Suprapubic skin (tissue), 3 donors: ENCODE measurements at regions not wholly inside any gene's neighbourhood (a gene's known extent, or its start where the extent isn't known, plus 50 kb on each side); places are given as distances from the start of the nearest gene placed in this dataset.

Source experiments
- POLR2AphosphoS5 ChIP-seq, 3 donors: sonication (generic); formaldehyde crosslinking; IDR thresholded peaks; one replicate each; pipeline ENCODE4 v1.6.1; 2017; ENCODE audit warnings: antibody characterized with exemption in 3 of 3
- TF ChIP-seq, protein P1 (sequence below), 2 donors: fragments of 200-600 bp in 1 of 2; fragments of 450-650 bp in 1 of 2; sonication (generic) in 1 of 2; IDR thresholded peaks; one replicate each; pipeline ENCODE4 v1.5.1; 2016 to 2019; ENCODE audit warnings: antibody characterized with exemption in 2 of 2, mild to moderate bottlenecking in 1 of 2, moderate library complexity in 1 of 2

DNA sequence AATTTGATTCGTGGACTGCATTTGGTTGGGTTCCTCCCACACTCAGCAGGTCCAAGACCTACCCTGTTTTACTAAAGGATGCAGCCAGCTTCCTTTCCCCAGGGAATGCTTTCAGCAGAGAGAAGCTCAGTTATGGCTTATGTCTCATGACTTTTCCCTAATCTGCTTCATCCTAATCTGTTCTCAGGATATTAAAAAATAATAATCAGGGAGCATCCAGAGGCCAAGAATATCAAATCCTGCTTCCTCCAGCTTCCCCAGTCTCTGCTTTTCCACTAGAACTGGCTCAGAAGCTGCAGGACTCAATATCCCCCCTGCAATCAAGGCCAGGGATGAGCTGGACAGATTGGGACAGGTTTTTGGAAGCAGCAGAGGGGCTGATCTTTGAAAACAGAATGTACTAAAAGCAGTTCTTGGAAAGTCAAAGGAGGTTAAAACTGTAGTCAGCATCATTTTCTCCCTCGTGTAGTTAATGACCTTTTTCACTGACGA lies 326.9 kb upstream of the TNP1 start:
- peak in 2 of 3 donors; percentile 34 to 38 for TF ChIP-seq POLR2AphosphoS5 (IDR thresholded peaks at IDR 0.05)
- TF ChIP-seq, protein P1, sequence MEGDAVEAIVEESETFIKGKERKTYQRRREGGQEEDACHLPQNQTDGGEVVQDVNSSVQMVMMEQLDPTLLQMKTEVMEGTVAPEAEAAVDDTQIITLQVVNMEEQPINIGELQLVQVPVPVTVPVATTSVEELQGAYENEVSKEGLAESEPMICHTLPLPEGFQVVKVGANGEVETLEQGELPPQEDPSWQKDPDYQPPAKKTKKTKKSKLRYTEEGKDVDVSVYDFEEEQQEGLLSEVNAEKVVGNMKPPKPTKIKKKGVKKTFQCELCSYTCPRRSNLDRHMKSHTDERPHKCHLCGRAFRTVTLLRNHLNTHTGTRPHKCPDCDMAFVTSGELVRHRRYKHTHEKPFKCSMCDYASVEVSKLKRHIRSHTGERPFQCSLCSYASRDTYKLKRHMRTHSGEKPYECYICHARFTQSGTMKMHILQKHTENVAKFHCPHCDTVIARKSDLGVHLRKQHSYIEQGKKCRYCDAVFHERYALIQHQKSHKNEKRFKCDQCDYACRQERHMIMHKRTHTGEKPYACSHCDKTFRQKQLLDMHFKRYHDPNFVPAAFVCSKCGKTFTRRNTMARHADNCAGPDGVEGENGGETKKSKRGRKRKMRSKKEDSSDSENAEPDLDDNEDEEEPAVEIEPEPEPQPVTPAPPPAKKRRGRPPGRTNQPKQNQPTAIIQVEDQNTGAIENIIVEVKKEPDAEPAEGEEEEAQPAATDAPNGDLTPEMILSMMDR (IDR thresholded peaks at IDR 0.05), result no peak
